Endodermal cell (in vitro differentiated cells): ENCODE measurements at regions not wholly inside any gene's neighbourhood (a gene's known extent, or its start where the extent isn't known, plus 50 kb on each side); places are given as distances from the start of the nearest gene placed in this dataset.

Experiments
- DNase-seq: peaks from one replicate; pipeline ENCODE4 v3.0.0-alpha.2; 2017
- H3K27ac ChIP-seq: 2 replicates; pipeline ENCODE4 v1.5.1; 2013; ENCODE audit warnings: mild to moderate bottlenecking, low read depth, low read length, moderate library complexity
- H3K27me3 ChIP-seq: 2 replicates; pipeline ENCODE4 v1.6.1; 2013; ENCODE audit warnings: mild to moderate bottlenecking, low read length, moderate library complexity; ENCODE audit not compliant: insufficient read depth, control insufficient read depth, poor library complexity, severe bottlenecking
- H3K36me3 ChIP-seq: 2 replicates; pipeline ENCODE4 v1.7.0; 2013; ENCODE audit warnings: mild to moderate bottlenecking, low read length, moderate library complexity; ENCODE audit not compliant: control insufficient read depth, insufficient read depth
- H3K4me1 ChIP-seq: one replicate; pipeline ENCODE4 v1.7.0; 2013; ENCODE audit warnings: low read length; ENCODE audit not compliant: control insufficient read depth, insufficient read depth
- H3K4me3 ChIP-seq: 2 replicates; pipeline ENCODE4 v1.5.1; 2013; ENCODE audit warnings: mild to moderate bottlenecking, low read length, moderate library complexity
- H3K9ac ChIP-seq: 2 replicates; pipeline ENCODE4 v1.6.1; 2013; ENCODE audit warnings: mild to moderate bottlenecking, low read length, moderate library complexity; ENCODE audit not compliant: poor library complexity, severe bottlenecking; ENCODE audit errors: extremely low read depth
- H3K9me3 ChIP-seq: 2 replicates; pipeline ENCODE4 v1.6.1; 2013; ENCODE audit warnings: mild to moderate bottlenecking, low read length, moderate library complexity; ENCODE audit not compliant: control insufficient read depth
- H3K27ac Mint-ChIP-seq: 2 replicates; pipeline ENCODE4 v1.8.0; 2020; ENCODE audit warnings: mixed read lengths
- H3K27me3 Mint-ChIP-seq: 2 replicates; pipeline ENCODE4 v1.8.0; 2021; ENCODE audit warnings: mild to moderate bottlenecking, mixed read lengths; ENCODE audit not compliant: insufficient read depth
- H3K36me3 Mint-ChIP-seq: 2 replicates; pipeline ENCODE4 v1.8.0; 2020; ENCODE audit warnings: low read depth, mixed read lengths
- H3K4me1 Mint-ChIP-seq: 2 replicates; pipeline ENCODE4 v1.8.0; 2020; ENCODE audit warnings: mixed read lengths
- H3K4me3 Mint-ChIP-seq: 2 replicates; pipeline ENCODE4 v1.8.0; 2020; ENCODE audit warnings: mild to moderate bottlenecking, moderate library complexity, mixed read lengths
- H3K9me3 Mint-ChIP-seq: 2 replicates; pipeline ENCODE4 v1.8.0; 2020; ENCODE audit warnings: mild to moderate bottlenecking, mixed read lengths
- WGBS, 2 experiments: methylation state at CpG; one replicate each; pipeline versions ENCODE4 v1.1.5 to v1.1.7; 2013; ENCODE audit warnings: missing lambda C conversion rate in 2 of 2, mixed read lengths in 1 of 2; ENCODE audit not compliant: insufficient coverage in 1 of 2, insufficient read length in 1 of 2; 5-methylcytosine and 5-hydroxymethylcytosine counted together
- TF ChIP-seq, protein P1 (sequence below): fragments of 200-600 bp; sonication (generic); conservative IDR thresholded peaks from 2 replicates; pipeline ENCODE4 v1.5.0; 2021; ENCODE audit warnings: antibody characterized with exemption, mild to moderate bottlenecking

DNA sequence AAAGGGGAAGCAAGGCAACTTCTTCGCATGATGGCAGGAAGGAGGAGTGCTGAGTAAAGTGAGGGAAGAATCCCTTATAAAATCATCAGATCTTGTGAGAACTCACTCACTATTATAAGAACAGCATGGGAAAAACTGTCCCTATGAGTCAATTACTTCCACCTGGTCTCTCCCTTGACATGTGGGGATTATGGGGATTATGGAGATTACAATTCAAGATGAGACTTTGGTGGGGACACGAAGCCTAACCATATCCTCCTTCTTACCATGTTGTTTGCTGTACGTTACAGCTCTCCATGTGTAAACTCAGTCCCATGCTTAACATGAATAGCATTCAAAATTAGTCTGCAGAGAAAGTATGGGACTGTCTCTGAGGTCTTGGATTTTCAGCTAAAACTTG lies 1096.8 kb upstream of the ACVR2A start:
- WGBS, 2 experiments, result 89 to 100% methylated on average over 1 to 3 of the region's 3 CpGs
- no peak overlapping the region for H3K9ac ChIP-seq
- DNase-seq, result no peak

DNA sequence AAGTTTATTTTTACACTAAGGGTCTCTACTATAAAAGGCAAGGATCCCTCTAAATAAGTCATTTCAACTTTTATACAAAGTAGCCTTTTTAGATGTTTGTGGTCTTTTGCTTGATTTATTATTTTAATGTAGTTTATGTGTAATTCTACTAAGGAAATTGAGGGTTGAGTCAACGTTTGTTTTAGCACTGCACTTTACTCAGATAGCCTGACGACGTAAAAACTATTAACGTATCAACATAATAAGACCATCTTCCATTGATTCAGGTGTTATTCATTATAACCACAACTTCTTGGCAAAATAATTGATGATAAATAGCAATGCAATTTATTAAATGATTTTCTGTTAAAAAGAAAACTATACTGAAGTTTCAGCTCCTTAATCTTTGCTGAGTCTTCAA lies 1103.6 kb upstream of the ACVR2A start:
- H3K4me3 ChIP-seq, result no peak overlapping the region
- H3K4me1 ChIP-seq, result no peaks in the 10 kb centered on the region
- no peaks in the 10 kb centered on the region for H3K9me3 ChIP-seq
- TF ChIP-seq, protein P1, sequence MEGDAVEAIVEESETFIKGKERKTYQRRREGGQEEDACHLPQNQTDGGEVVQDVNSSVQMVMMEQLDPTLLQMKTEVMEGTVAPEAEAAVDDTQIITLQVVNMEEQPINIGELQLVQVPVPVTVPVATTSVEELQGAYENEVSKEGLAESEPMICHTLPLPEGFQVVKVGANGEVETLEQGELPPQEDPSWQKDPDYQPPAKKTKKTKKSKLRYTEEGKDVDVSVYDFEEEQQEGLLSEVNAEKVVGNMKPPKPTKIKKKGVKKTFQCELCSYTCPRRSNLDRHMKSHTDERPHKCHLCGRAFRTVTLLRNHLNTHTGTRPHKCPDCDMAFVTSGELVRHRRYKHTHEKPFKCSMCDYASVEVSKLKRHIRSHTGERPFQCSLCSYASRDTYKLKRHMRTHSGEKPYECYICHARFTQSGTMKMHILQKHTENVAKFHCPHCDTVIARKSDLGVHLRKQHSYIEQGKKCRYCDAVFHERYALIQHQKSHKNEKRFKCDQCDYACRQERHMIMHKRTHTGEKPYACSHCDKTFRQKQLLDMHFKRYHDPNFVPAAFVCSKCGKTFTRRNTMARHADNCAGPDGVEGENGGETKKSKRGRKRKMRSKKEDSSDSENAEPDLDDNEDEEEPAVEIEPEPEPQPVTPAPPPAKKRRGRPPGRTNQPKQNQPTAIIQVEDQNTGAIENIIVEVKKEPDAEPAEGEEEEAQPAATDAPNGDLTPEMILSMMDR, result no peak
- no peaks in the 10 kb centered on the region for H3K36me3 ChIP-seq
- no peaks in the 10 kb centered on the region for H3K27me3 ChIP-seq
- peaks cover 3% of the 10 kb centered on the region for H3K27me3 Mint-ChIP-seq
- WGBS, 2 experiments, result 77% methylated on average over 4 of the region's 4 CpGs; no CpG with 5 or more reads in 1 of the 2 experiments
- H3K4me3 Mint-ChIP-seq, result no peak overlapping the region
- H3K27ac Mint-ChIP-seq, result no peak overlapping the region
- no peak overlapping the region for H3K9ac ChIP-seq
- no peak overlapping the region for H3K27ac ChIP-seq
- no peaks in the 10 kb centered on the region for H3K9me3 Mint-ChIP-seq
- no peak for DNase-seq
- no peaks in the 10 kb centered on the region for H3K4me1 Mint-ChIP-seq
- H3K36me3 Mint-ChIP-seq, result no peaks in the 10 kb centered on the region

More for the DNA sequence above, 1096.8 kb upstream of the ACVR2A start:
- H3K27ac Mint-ChIP-seq, result no peak overlapping the region
- H3K36me3 Mint-ChIP-seq, result no peaks in the 10 kb centered on the region
- H3K27me3 Mint-ChIP-seq, result peaks cover 2% of the 10 kb centered on the region
- no peaks in the 10 kb centered on the region for H3K9me3 Mint-ChIP-seq
- Histone ChIP-seq H3K9me3 (no peaks in the 10 kb centered on the region), H3K27ac (no peak overlapping the region), H3K4me1 (no peaks in the 10 kb centered on the region), H3K27me3 (no peaks in the 10 kb centered on the region), H3K4me3 (no peak overlapping the region), H3K36me3 (no peaks in the 10 kb centered on the region)
- no peak overlapping the region for H3K4me3 Mint-ChIP-seq
- TF ChIP-seq, protein P1, result no peak
- H3K4me1 Mint-ChIP-seq, result no peaks in the 10 kb centered on the region

DNA sequence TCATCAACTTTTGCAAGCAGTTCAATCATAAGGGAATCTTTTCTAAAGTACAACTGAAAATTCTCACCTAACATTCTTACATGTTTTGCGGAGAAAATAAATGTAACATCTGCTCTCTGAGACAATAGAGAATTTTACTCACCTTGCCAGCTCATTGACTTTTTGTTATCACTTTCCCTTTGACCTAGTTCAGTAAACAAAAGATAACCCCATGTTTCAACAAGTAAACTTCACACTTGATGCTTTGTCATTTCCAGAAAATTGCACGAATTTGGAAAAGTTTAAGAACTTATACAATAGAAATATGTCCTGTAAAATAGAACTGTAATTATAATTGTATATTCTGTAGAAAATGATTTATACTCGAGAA lies 1110.0 kb upstream of the ACVR2A start:
- Mint-ChIP-seq H3K36me3 (no peaks in the 10 kb centered on the region), H3K27ac (no peak overlapping the region), H3K4me1 (peaks cover 6% of the 10 kb centered on the region), H3K27me3 (peaks cover 3% of the 10 kb centered on the region), H3K4me3 (no peak overlapping the region), H3K9me3 (no peaks in the 10 kb centered on the region)
- H3K27me3 ChIP-seq, result peaks cover 6% of the 10 kb centered on the region
- WGBS, 2 experiments, result 80 to 91% methylated on average over 1 to 2 of the region's 3 CpGs
- H3K9ac ChIP-seq, result no peak overlapping the region
- H3K27ac ChIP-seq, result no peak overlapping the region
- TF ChIP-seq, protein P1, result no peak
- H3K9me3 ChIP-seq, result no peaks in the 10 kb centered on the region
- no peak for DNase-seq
- no peaks in the 10 kb centered on the region for H3K36me3 ChIP-seq
- H3K4me1 ChIP-seq, result peaks cover 5% of the 10 kb centered on the region
- H3K4me3 ChIP-seq, result no peak overlapping the region
